ENCODE measurements at regions not wholly inside any gene's neighbourhood (a gene's known extent, or its start where the extent isn't known, plus 50 kb on each side); places are given as distances from the start of the nearest gene placed in this dataset.
"Not testable (repeated sequence)": the region's sequence is repeated elsewhere in the genome, so short reads cannot be mapped to it uniquely, and the experiment has no call there.

- DNase-seq (ENCODE audit: low read depth), result no peak
- TF ChIP-seq, protein P1, sequence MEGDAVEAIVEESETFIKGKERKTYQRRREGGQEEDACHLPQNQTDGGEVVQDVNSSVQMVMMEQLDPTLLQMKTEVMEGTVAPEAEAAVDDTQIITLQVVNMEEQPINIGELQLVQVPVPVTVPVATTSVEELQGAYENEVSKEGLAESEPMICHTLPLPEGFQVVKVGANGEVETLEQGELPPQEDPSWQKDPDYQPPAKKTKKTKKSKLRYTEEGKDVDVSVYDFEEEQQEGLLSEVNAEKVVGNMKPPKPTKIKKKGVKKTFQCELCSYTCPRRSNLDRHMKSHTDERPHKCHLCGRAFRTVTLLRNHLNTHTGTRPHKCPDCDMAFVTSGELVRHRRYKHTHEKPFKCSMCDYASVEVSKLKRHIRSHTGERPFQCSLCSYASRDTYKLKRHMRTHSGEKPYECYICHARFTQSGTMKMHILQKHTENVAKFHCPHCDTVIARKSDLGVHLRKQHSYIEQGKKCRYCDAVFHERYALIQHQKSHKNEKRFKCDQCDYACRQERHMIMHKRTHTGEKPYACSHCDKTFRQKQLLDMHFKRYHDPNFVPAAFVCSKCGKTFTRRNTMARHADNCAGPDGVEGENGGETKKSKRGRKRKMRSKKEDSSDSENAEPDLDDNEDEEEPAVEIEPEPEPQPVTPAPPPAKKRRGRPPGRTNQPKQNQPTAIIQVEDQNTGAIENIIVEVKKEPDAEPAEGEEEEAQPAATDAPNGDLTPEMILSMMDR (IDR thresholded peaks at IDR 0.05; ENCODE audit: low read depth, low read length, missing control alignments), result no peak
- H3K4me3 ChIP-seq (ENCODE audit: low read depth, low read length), result no peak overlapping the region
Measured at GRCh38 chr5:109560554-109560953, 129.2 kb upstream of the MAN2A1 start.

DNA sequence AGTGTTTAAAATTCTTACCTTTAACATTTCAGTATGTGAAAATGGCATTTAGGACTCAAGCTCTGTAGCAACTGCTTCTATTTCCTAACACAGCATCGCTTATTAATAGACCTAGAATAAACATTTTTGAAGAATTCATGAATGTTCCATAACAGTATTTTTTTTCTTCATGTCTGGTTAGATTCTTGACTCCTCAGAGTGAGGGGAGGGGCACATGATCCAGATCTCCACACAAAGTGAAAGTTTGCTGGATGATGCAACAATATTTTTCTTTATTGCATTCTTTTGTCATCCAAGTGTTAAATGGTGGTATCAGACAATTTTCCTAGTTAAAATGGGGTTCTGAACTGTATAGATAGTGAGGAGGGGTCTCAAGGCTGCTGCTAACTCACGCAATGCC is 130.8 kb upstream of the MAN2A1 start:
- TF ChIP-seq, protein P1 (IDR thresholded peaks at IDR 0.05; ENCODE audit: low read depth, low read length, missing control alignments), result no peak
- DNase-seq (ENCODE audit: low read depth), result no peak

GRCh38 chr5:109558364-109558763 is 131.4 kb upstream of the MAN2A1 start:
- no peak overlapping the region for H3K4me3 ChIP-seq (ENCODE audit: low read depth, low read length)
- TF ChIP-seq, protein P1 (IDR thresholded peaks at IDR 0.05; ENCODE audit: low read depth, low read length, missing control alignments), result no peak
- no peak for DNase-seq (ENCODE audit: low read depth)

More for the DNA sequence above, 130.8 kb upstream of the MAN2A1 start:
- no peak overlapping the region for H3K4me3 ChIP-seq (ENCODE audit: low read depth, low read length)

DNA sequence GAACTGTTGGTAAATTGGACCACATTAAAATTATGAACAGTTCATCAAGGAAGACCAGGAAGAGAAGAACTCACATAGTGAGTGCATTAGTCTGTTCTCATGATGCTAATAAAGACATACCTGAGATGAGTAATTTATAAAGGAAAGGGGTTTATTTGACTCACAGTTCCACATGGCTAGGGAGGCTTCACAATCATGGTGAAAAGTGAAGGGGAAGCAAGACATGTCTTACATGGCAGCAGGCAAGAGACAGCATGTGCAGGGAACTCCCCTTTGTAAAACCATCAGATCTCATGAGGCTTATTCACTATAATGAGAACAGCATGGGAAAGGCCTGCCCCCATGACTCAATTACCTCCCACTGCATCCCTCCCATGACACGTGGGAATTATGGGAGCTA is 135.9 kb upstream of the MAN2A1 start:
- no peak for DNase-seq (ENCODE audit: low read depth)
- TF ChIP-seq, protein P1 (IDR thresholded peaks at IDR 0.05; ENCODE audit: low read depth, low read length, missing control alignments), result no peak
- no peak overlapping the region for H3K4me3 ChIP-seq (ENCODE audit: low read depth, low read length)

DNA sequence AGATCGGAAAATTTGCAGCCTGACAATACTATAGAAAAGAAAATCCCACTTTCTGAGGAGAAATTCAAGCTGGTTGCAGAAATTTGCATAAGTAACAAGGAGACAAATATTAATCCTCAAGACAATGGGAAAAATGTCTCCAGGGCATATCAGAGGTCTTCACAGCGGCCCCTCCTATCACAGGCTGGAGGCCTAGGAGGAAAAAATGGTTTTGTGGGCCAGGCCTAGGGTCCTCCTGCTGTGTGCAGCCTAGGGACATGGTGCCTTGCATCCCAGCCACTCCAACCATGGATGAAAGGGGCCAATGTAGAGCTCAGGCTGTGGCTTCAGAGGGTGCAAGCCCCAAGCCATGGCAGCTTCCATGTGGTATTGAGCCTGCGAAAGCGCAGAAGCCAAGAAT is 138.5 kb upstream of the MAN2A1 start:
- H3K4me3 ChIP-seq (ENCODE audit: low read depth, low read length); DNase-seq (ENCODE audit: low read depth): not testable (repeated sequence)

GRCh38 chr5:109550077-109550476 is 139.7 kb upstream of the MAN2A1 start:
- DNase-seq (ENCODE audit: low read depth), result no peak
- no peak overlapping the region for H3K4me3 ChIP-seq (ENCODE audit: low read depth, low read length)
- TF ChIP-seq, protein P1 (IDR thresholded peaks at IDR 0.05; ENCODE audit: low read depth, low read length, missing control alignments), result no peak

DNA sequence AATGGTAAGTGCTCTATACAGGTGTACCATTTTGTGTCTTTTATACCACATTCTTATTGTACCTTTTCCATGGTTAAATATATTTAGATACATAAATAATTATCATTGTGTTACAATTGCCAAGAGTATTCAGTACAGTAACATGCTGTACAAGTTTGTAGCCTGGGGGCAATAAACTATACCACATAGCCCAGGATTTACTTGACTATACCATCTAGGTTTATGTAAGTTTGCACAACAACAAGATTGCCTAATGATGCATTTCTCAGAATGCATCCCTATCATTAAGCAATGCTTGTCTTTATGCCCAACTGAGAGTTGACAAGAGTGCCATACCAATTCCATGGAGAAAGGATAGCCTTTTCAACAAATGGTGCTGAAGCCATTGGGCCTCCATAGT is 136.7 kb upstream of the PJA2 start:
- TF ChIP-seq, protein P1 (IDR thresholded peaks at IDR 0.05; ENCODE audit: low read depth, low read length, missing control alignments), result no peak
- no peak for DNase-seq (ENCODE audit: low read depth)
- H3K4me3 ChIP-seq (ENCODE audit: low read depth, low read length), result no peak overlapping the region

DNA sequence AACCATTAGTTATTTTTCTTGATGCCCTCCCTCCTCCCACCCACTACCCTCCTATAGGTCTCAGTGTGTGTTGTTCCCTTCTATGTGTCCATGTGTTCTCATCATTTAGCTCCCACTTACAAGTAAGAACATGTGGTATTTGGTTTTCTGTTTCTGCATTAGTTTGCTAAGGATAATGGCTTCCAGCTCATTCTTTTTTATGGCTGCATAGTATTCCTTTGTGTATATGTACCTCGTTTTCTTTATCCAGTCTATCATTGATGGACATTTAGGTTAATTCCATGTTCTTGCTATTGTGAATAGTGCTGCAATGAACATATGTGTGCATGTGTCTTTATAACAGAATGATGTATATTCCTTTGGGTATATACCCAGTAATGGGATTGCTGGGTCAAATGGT is 135.1 kb upstream of the PJA2 start:
- not testable (repeated sequence) for DNase-seq (ENCODE audit: low read depth); H3K4me3 ChIP-seq (ENCODE audit: low read depth, low read length)

DNA sequence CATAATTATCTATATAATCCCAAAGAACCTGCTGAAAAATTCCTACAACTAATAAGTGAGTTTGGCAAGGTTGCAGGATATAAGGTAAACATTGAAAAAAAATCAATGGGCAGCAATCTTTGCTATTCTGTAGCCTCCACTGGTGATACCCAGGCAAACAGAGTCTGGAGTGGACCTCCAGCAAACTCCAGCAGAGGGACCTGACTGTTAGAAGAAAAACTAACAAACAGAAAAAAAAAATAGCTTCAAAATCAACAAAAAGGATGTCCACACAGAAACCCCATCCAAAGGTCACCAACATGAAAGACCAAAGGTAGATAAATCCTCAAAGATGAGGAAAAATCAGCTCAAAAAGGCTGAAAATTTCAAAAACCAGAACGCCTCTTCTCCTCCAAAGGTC is 128.9 kb upstream of the PJA2 start:
- DNase-seq (ENCODE audit: low read depth); H3K4me3 ChIP-seq (ENCODE audit: low read depth, low read length): not testable (repeated sequence)

DNA sequence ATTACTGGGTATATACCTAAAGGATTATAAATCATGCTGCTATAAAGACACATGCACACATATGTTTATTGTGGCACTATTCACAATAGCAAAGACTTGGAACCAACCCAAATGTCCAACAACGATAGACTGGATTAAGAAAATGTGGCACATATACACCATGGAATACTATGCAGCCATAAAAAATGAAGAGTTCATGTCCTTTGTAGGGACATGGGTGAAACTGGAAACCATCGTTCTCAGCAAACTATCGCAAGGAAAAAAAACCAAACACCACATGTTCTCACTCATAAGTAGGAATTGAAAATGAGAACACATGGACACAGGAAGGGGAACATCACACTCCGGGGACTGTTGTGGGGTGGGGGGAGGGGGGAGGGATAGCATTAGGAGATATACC is 125.3 kb upstream of the PJA2 start:
- H3K4me3 ChIP-seq (ENCODE audit: low read depth, low read length), result not testable (repeated sequence)

More for the DNA sequence above, 125.3 kb upstream of the PJA2 start:
- not testable (repeated sequence) for DNase-seq (ENCODE audit: low read depth)

All from GM12864 (cell line).